Dedifferentiated amniotic fluid mesenchymal stem cell (primary cell): ENCODE measurements at regions not wholly inside any gene's neighbourhood (a gene's known extent, or its start where the extent isn't known, plus 50 kb on each side); places are given as distances from the start of the nearest gene placed in this dataset.
"Not testable (repeated sequence)": the region's sequence is repeated elsewhere in the genome, so short reads cannot be mapped to it uniquely, and the experiment has no call there.

Experiments
- DNase-seq: peaks from one replicate; pipeline ENCODE4 v3.0.0-alpha.2; 2016; ENCODE audit errors: extremely low spot score

DNA sequence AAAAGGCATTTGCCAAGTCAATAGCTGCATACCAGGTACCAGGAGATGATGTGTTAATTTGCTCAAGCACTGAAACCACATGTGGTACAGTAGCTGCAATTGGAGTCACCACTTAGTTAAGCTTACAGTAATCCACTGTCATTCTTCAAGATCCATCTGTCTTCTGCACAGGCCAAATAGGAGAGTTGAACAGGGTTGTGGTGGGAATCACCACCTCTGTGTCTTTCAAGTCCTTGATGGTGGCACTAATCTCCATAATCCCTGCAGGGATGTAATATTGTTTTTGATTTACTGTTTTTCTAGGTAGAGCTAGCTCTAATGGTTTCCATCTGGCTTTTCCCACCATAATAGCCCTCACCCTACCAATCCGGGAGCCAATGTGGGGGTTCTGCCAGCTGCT, 91.9 kb downstream of the FCRL5 start:
- DNase-seq: no peak

DNA sequence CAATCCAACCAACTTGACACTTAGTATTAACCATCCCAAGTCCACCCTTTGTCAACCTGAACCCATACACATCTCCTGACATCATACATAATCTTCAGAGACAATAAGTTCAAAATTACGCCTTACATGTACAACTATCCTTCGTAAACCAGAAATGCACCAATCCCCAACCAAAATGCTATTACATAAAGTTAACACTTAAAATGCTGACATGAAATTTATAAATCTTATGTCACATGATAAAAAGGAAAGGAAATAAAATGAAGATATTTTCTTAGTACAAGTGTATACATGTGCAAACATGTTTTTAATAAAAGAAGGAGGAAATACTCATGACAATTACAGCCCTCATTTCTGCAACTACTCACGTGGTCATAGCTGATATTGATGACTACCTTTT, 95.0 kb downstream of the FCRL5 start:
- DNase-seq: no peak

DNA sequence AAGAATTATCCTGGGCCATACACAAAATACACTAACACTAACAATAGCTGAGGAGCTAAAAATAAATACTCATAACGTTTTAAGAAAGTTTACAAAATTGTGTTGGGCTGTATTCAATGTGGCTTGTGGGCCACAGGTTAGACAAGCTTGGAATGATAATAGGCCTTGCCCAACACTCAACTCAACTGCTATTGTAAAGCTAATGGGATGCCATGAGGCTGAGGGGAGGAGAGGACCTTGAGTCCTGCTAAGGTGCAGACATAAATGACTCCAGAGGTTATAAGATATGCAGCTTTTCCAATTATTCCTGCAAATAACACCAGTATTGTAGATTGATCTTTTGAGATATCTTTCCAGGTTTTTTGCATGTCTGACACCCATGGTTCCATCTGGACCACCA, 97.0 kb downstream of the FCRL5 start:
- DNase-seq: no peak

DNA sequence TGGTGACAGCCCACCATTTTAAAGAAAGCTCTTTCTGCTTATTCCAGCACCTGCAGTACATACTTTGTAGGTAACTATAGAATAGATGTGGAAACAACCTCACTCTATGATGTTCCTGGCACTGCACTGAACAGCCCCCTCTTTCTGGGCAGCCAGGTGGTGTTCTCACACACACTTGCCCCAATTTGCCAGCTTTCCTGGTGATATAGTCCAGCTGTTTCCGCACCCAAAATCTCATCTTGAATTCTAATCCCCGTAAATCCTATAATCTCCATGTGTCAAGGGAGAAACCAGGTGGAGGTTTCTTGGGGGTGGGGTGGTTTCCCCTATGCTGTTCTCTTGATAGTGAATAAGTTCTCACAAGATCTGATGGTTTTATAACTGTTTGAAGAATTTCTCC, 102.2 kb downstream of the FCRL5 start:
- no peak for DNase-seq

DNA sequence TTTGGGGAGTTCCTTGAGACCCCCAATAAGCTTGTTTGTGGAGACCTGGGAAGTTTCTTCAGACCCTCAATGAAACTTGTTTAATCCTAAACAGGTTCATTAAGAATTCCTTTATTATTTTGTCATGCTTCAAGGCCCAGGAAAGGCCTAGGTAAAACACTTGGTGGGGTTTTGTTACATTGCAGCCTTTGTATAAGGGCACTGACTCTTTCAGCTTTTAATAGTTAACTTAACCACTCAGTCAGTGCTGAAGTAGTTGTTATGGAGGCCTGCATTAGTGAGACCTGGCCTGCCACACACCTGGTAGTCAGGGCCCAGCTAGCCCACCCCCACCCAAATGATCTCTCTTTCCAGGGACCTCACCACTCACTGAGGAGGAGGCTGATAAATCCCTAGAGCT, 103.7 kb downstream of the FCRL5 start:
- DNase-seq: no peak

DNA sequence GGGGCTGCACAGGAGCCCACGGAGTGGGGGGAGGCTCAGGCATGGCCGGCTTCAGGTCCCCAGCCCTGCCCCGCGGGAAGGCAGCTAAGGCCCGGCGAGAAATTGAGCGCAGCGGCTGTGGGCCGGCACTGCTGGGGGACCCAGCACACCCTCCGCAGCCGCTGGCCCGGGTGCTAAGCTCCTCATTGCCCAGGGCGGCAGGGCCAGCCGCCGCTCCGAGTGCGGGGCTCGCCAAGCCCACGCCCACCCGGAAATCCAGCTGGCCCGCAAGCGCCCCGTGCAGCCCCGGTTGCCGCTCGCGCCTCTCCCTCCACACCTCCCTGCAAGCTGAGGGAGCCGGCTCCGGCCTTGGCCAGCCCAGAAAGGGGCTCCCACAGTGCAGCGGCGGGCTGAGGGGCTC, 106.0 kb downstream of the FCRL5 start:
- DNase-seq: not testable (repeated sequence)

DNA sequence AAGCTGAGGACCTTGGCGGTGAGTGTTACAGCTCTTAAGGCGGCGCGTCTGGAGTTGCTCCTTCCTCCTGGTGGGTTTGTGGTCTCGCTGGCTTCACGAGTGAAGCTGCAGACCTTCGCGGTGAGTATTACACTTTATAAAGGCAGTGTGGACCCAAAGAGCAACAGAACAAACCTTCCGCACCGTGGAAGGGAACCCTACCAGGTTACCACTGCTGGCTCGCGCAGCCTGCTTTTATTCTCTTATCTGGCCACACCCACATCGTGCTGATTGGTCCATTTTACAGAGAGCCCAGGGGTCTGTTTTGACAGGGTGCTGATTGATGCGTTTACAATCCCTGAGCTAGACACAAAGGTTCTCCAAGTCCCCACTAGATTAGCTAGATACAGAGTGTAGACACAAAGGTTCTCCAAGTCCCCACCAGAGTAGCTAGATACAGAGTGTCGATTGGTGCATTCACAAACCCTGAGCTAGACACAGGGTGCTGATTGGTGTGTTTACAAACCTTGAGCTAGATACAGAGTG, 106.6 kb downstream of the FCRL5 start:
- not testable (repeated sequence) for DNase-seq

DNA sequence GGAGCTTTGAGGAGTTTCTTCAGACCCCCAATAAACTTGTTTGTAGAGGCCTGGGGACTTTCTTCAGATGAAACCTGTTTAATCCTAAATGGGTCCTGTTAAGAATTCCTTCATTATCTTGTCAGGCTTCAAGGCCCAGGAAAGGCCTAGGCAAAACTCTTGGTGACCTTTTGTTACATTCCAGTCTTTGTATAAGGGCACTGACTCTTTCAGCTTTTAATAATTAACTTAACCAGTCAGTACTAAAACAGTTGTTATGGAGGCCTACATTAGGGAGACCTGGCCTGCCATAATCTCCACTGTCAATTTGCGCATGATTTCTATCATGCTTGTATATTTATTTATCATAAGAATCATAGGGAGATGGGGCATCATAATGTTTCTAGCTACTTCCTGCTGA, 110.2 kb downstream of the FCRL5 start:
- no peak for DNase-seq

DNA sequence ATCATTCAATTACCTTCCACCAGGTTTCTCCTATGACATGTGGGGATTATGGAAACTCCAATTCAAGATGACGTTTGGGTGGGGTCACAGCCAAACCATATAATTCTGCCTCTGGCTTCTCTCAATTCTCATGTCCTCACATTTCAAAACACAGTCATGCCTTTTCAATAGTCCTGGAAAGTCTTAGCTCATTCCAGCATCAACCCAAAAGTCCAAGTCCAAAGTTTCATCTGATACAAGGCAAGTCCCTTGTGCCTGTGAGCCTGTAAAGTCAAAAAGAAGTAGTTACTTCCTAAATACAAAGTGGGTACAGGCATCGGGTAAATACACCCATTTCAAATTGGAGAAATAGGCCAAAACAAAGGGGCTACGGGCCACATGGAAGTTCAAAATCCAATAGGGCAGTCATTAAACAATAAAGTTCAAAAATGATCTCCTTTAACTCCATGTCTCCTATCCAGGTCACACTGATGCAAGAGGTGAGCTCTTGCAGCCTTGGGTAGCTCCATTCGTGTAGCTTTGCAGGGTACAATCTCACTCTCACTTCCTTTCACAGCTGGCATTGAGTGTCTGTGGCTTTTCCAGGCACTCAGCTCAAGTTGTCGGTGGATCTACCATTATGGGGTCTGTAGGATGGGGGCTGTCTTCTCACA, 112.9 kb downstream of the FCRL5 start:
- no peak for DNase-seq

DNA sequence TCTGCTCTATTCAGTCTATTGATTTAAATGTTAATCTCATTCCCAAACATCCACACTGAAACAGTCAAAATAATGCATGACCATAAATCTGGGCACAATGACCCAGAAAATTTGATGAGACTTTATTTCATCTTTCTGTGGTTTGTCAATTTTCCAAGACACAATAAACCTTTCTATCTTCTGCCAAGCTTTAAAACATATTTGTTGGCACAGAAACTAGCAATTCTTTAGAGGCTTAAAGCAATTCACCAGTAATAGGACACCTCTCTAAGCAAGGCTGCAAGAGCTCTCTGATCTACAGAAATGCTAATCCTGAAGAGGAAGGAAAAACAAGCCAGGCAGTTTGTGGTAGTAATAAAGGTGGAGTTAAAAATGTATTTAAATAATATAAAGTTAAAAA, 113.7 kb downstream of the FCRL5 start:
- no peak for DNase-seq

DNA sequence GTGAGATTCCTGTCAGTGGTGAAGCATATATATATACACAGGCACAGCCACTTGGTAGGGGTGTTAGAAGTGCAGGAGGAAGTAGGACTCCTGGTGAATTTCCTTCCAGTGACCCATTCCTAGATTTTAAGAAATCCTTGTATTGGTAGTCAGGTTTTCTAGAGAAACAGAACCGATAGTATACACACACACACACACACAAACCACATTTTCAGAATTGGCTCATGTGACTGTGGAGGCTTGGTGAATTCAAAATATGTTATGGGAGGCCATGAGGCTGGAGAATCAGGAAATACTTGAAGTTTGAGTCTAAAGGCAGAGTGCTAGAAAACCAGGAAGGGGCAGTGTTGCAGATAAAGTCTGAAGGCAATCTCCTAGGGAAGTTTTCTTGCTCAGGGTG, 114.2 kb downstream of the FCRL5 start:
- DNase-seq: no peak

DNA sequence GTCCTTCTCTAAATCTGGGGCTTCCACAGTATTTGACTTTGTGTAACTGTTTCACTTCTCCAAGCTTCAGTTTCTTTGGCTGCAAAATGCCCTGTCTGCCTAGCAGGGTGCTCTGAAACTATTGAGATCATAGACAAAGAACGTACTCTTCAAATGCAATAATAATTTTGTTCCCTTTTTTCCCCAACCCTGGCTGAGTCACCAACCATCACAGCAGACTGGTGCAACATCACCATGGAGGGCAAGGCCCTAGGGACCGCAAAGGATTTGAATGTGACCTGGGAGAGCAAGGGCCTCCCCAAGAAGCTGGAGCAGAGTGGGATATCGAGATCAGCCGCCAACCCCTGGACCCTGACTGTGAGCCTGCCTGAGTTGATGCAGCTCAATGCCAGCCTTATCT, 115.0 kb downstream of the FCRL5 start:
- DNase-seq: no peak

DNA sequence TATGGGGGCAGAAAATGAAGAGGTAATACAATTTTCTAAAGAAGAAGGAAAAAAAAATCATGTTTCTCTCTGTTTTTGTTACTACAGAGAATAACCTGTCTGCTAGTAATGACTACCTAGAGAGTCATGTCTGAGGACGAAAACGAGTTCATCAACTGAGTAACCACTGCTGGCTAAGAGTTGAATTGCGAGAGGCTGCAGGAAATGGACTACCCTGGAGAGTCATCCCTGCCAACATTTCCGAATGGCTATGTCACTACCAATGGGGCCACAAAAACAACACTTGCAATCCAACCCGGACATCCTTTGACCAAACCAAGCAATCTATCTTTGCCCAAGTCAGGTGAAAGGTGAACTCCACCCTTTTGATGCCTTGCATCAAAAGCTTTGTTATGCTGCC, 120.6 kb downstream of the FCRL5 start:
- DNase-seq: no peak

DNA sequence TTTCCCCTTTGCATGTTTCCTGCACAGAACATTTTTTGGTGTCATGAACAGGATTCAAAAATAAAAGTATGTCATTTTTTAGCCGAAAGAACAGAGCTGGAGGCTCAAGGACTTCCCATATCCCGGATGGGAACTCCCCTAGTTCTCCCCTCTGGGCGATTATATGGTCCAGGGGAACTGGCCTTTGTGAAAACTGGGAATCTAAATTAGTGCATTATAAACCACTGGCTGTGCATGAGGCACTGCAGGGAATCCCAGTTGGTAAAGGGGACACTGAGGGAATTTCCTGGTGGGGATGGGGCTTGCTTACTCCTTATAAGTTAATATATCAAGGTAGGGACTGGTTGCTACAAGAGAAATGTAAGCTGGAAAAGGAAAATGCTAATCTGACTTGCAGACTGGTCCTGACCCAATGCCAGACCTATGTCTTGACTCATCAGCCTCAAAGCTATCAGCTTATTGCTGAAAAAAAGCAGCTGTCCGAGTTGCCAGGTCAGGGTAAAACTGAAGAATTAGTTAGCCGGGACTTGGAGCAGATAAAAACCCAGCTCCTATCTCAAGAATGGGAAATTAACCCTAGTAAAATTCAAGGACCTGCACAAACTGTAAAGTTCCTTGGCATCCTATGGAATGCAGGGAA, 122.6 kb downstream of the FCRL5 start:
- DNase-seq: no peak

DNA sequence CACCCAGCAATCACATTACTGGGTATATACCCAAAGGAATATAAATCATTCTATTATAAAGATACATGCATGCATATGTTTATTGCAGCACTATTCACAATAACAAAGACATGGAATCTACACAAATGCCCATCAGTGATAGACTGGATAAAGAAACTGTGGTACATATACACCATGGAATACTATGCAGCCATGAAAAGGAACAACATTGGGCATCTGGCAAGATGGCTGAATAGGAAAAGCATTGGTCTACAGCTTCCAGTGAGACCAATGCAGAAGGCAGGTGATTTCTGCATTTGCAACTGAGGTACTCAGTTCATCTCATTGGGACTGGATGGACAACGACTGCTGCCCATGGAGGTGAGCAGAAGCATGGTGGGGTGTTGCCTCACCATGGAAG, 128.6 kb downstream of the FCRL5 start:
- DNase-seq: not testable (repeated sequence)

DNA sequence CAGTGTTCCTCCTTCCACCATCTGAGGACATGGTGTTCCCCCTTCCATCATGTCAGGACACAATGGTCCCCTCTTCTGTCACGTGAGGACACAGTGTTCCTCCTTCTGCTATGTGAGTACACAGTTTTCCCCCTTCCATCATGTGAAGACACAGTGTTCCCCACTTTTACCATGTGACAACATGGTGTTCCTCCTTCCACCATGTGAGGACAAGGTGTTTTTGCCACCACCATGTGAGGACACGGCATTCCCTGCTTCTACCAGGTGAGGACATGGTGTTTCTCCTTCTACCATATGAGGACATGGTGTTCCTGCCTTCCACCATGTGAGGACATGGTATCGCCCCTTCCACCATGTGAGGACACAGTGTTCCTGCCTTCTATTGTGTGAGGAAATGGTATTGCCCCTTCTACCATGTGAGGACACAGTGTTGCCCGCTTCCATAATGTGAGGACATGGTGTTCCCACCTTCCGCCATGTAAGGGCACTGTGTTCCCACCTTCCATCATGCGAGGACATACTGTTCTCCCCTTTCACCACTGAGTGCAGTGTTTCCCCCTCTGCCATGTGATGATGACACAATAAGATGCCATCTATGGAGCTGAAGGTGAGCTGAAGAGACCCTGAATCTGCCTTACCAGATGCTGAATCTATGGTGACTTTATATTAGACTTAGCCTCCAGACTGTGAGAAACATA, 132.3 kb downstream of the FCRL5 start:
- no peak for DNase-seq

DNA sequence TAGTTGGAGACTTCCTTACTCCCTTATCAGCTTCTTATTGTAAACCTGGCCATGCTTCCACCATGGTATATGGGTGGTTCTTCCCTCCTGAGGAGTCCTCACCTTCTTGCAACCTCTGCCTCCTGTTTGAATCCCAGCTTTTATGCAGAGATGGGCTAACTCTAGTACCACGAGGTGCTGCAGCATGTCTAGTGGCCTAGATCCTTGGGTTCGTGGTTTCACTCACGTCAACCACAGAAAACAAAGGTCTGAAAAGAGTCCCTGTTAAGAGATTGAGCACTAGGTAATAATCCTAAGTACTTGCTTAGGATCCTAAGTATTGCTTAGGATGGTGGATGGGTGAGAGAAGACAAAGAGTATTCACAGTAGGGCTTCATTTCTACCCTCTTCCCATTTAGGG, 133.7 kb downstream of the FCRL5 start:
- DNase-seq: no peak

DNA sequence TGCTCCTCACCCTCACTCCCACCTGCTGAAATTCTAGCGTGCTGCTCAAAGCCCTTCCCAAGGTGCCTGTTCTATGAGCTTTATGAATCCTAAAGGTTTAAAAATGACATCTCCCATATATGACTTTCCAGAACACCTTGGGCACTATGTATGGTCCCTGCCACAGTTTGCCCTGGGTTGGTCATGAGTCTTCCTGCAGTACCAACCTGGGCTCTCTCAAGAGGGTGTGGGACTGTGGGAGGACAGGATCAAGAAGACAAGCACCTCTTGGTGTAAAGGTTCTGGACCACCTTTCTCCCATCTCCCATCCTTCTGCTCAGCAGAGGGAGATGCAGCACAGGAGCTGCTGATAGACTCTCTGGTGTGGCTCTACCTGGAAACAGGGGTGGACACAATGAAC, 134.1 kb downstream of the FCRL5 start:
- no peak for DNase-seq

DNA sequence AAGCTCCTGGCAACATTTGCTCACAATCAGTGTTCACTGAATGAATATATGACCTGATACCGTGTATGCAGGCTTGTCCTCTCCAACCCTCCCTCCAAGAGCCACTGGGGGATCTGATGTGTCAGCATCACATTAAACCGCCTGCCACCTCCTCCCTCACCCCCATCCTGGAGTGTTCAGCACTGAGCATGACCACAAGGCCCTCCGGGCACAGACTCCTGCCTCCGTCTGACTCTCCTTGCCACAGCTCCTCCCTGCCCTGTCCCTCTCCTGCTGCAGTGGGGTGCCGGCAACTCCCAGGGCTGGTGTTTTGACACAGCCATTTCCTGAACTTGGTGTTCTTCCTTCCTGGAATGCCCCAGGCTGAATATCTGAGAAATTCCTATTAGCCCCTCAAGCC, 136.7 kb downstream of the FCRL5 start:
- DNase-seq: no peak

DNA sequence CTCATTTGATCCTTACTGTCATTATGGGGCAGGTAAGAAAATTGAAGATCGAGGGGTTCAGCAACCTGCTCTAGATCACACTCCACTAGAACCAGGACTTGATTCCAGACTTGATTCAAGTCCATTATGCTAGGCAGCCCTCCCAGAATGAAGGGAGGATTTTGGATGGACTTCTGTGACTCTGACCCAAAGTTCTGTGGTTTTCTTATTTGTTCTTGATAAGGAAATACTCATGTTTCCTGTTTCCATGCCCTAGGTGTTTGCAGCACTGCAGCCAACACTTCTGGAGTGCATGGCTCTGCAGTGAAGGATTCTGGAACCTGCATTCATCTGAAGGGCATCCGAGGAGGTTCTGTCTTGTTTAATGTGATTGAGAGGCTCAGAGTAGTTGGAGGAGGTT, 140.0 kb downstream of the FCRL5 start:
- DNase-seq: no peak

DNA sequence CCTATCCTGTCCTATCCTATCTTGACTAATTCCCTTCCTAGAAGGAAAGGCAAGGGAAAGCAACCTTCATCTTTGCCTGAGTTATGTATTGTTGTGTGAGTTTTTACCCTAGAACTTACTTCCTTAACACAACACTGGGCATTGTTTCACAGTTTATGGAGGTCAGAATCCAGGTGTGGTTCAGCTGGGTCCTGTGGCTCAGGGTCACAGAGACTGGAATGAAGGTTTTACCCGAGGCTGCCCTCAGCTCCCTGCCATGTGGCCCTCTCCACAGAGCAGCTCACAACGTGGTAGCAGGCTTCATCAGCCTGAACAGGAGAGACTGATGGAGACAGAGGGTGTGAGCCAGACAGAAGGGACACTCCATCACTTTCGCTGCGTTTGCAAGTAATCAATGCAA, 140.5 kb downstream of the FCRL5 start:
- DNase-seq: no peak

DNA sequence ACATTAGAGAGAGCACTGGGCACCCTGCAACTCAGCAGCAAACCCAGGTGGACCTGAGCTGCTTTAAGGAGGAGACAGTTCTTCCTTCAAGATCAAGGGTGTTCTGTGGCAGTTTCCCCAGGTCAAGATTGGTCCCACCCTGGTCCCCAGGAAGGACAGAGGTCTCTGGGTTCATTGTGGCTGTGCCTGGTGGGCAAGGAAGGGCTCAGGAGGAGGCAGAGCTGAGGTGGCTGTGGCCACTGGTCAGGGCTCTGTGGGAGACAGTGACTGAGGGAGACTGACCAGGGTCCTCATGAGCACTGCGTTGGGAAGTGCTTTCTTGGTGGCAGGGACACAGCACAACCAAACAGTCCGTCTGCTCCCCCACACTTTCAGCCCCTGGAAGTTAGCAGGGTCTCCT, 141.3 kb downstream of the FCRL5 start:
- no peak for DNase-seq

DNA sequence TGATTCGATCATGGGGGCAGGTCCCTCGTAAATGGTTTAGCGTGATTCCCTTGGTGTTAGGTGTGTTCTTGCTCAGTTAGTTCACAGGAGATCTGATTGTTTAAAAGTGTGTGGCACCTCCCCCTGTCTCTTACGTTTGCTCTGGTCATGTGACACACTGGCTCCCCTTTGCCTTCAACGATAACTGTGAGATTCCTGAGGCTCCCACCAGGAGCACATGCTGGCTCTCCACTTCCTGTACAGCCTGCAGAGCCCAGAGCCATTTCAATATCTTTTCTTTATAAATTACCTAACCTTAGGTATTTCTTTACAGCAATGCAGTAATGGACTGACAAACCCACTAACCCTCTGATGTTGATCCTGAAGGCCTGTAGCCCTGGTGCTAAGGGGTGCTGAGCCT, 141.9 kb downstream of the FCRL5 start:
- DNase-seq: no peak
